Heart left ventricle (tissue), 13 donors: ENCODE measurements at regions not wholly inside any gene's neighbourhood (a gene's known extent, or its start where the extent isn't known, plus 50 kb on each side); places are given as distances from the start of the nearest gene placed in this dataset.

ENCODE experiments used
- POLR2A ChIP-seq, 2 donors: fragments of 450-650 bp; IDR thresholded peaks; one replicate each; pipeline ENCODE4 v1.6.1; 2017; ENCODE audit warnings: antibody characterized with exemption in 2 of 2, mild to moderate bottlenecking in 2 of 2, moderate library complexity in 2 of 2
- TF ChIP-seq, protein P1 (sequence below), 12 donors: fragments of 200-600 bp; sonication (generic) in 4 of 12; IDR thresholded peaks; one replicate each; pipeline versions ENCODE4 v1.5.0 to v1.8.0; 2018 to 2022; ENCODE audit warnings: antibody characterized with exemption in 12 of 12, mild to moderate bottlenecking in 5 of 12
- donor health status: ischemic (EF 13 %, LVEDD 7.1; RV severe dilation, severe dysfunction).
- donor health status: DM: no; HTN: yes; CAD: no.
- donor health status: DM: no; HTN: no; CAD: no.
- donor health status: ischemic (EF 25% LVEDD 6.9; RV normal size, moderate dysfunction).
- donor health status: ischemic (EF 25% LVEDD 5.7; RV mildly dilated, moderate dysfunction).
- donor health status: ischemic (EF 35%, LVEDD 5.7; RV mildly dilated, moderate dysfunction).
- donor health status: nonischemic (EF 11% LVEDD 7.7; RV severe dilation, severe dysfunction).
- donor health status: DM: yes; HTN: yes; CAD: no.
- donor health status: PGD.
- donor health status: ischemic (EF 29% LVEDD 5.4; RV normal size, mild dysfunction).
- donor health status: nonischemic (EF 23%, LVEDD 6.1; RV moderate dilation, normal function).

DNA sequence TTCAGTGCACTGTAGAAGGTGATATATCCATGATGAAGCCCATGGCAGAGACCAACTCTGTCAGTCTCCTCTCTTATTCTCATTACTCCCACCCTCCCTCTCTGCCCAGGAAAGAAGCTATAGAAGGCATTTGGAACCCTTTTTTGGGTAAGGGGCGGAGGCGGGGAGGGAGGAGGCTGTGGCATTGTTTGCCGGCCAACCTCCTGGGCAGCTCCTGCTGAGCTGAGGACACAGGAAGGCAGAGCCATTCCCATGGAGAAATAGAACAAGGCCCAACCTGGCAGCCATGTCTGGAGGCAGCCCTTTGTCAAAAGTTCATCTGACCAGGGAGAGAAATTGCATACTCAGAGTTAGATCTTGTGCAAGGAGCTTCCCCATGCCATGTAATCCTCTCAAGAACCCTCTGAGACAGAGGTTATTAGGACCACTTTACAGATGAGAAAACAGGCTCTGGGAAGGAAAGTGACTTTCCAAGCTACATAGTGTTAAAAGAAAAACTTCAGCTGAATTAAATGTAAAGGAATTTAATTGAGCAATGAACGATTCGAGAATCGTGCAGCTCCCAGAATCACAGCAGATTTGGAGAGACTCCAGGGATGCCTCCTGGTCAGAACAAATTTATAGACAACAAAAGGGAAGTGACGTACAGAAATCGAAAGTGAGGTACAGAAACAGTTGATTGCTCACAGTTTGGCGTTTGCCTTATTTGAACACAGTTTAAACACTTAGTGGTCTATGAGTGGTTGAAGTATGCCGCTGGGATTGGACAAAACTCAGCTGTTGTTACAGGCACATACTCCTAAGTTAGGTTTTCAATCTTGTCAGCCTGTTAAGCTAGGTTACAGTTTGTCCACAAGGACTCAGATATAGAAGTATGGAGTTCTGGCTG lies 158.6 kb downstream of the MELK start:
- TF ChIP-seq POLR2A (IDR thresholded peaks at IDR 0.05), result no peak
- TF ChIP-seq, protein P1, sequence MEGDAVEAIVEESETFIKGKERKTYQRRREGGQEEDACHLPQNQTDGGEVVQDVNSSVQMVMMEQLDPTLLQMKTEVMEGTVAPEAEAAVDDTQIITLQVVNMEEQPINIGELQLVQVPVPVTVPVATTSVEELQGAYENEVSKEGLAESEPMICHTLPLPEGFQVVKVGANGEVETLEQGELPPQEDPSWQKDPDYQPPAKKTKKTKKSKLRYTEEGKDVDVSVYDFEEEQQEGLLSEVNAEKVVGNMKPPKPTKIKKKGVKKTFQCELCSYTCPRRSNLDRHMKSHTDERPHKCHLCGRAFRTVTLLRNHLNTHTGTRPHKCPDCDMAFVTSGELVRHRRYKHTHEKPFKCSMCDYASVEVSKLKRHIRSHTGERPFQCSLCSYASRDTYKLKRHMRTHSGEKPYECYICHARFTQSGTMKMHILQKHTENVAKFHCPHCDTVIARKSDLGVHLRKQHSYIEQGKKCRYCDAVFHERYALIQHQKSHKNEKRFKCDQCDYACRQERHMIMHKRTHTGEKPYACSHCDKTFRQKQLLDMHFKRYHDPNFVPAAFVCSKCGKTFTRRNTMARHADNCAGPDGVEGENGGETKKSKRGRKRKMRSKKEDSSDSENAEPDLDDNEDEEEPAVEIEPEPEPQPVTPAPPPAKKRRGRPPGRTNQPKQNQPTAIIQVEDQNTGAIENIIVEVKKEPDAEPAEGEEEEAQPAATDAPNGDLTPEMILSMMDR (IDR thresholded peaks at IDR 0.05), result no peak
